HG03135 (cell line): ENCODE measurements at regions not wholly inside any gene's neighbourhood (a gene's known extent, or its start where the extent isn't known, plus 50 kb on each side); places are given as distances from the start of the nearest gene placed in this dataset.
A peak's percentile ranks its signal among the peaks of the same experiment; 100 is the strongest.
"Not testable (repeated sequence)": the region's sequence is repeated elsewhere in the genome, so short reads cannot be mapped to it uniquely, and the experiment has no call there.

Source experiments
- ATAC-seq: cut with Tn5 transposase; IDR thresholded peaks from one replicate; pipeline ENCODE4 v1.9.1; 2021; ENCODE audit warnings: mild to moderate bottlenecking, moderate library complexity; ENCODE audit not compliant: unreplicated experiment

- not testable (repeated sequence) for ATAC-seq
Measured at GRCh38 chr7:73176813-73177212, 91.0 kb upstream of the SPDYE9 start.

- not testable (repeated sequence) for ATAC-seq
Measured at GRCh38 chr7:73175322-73175721, 89.5 kb upstream of the SPDYE9 start.

- ATAC-seq, result not testable (repeated sequence)
Measured at GRCh38 chr7:73170902-73171301, 85.1 kb upstream of the SPDYE9 start.

- ATAC-seq, result not testable (repeated sequence)
Measured at GRCh38 chr7:73170415-73170814, 84.6 kb upstream of the SPDYE9 start.

DNA sequence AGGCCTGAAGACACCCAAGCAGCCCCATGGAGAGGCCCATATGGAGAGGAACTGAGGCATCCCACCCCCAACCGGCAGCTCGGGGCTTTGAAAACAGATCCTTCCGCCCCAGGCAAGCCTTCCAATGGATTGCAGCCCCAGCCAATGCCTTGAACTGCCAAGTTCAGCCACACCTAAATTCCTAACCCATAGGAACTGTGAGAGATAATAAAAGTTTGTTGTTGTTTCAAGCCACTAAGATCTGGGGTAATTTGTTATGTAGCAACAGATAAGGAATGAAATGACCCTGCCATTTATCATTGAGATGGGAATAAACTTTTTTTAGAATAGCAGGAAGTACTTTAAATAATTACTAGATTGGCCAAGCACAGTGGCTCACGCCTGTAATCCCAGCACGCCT is 80.3 kb upstream of the SPDYE9 start:
- not testable (repeated sequence) for ATAC-seq

GRCh38 chr7:73162680-73163079 is 76.8 kb upstream of the SPDYE9 start:
- ATAC-seq, result not testable (repeated sequence)

DNA sequence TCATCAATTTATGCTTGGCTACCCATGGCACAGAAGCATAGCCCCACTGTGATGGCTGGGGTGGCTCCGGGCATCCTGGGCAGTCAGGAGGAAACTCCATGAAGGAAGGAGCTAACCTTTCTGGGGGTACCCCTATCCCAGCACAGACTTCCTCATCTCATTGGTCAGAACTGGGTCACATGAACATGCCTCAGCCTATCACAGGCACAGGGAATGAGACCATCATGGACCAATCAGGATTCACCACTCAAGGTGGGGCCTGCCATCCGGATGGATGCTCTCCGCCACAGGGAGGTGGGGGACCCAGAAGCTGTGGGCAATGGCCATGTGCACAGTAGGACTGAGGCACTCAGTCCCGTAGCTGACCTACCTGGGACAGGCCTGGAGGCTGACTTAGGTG is 75.9 kb upstream of the SPDYE9 start:
- ATAC-seq, result not testable (repeated sequence)

GRCh38 chr7:73157169-73157661 is 71.4 kb upstream of the SPDYE9 start:
- ATAC-seq, result not testable (repeated sequence)

GRCh38 chr7:73156510-73157168 is 70.8 kb upstream of the SPDYE9 start:
- not testable (repeated sequence) for ATAC-seq

DNA sequence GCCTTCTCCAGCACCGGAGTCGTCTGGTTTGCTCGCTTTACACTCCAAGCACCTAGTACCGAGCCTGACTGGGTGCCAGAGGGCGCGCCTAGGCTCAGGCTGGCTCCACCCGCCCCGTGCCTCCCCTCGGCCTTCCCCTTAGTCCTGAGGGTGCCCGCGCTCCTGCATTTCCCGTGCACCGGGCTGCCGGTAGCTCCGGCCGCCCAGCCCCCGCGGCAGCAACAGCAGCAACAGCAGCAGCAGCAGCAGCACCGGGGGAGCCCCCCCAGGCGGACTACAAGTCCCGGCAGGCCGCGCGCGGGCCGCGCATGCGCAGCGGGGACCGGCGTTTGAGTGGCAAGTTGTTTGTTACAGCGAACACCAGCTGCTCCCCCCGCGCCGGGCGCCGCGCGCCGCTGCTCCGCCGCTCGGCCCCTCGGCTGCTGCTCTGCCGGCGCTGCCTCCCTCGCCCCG is 68.8 kb upstream of the SPDYE9 start:
- peak; percentile 81 for ATAC-seq

DNA sequence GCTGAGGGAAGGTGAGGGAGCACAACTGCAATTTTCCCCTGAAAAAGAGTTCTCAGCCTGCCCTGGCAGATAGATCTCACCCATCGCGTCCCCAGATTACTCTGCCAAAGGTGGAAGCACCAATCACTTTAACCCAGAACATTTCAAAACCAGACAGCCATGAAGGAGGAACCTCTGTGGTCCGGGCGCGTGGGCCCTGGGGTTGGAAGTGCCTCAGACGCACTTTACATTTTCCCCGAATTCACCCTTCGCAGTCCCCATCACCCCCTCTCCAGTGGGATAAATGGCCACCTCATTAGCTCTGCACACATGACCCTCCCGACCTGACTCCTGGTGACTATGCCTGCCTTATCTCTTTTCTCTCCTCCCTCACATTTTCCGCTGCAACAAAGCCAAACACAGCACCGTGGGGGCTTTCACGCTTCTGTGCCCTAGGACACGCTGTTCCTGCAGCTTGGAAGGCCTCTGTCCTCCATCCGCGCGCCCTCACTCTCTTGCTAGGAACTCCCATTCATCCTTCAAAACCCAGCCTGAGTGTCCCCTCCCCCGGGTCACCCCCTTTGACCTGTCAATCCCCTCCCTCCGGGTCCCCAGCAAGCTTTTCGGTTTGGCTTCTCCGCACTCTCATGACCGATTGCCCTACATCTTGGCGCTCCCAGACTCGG is 68.2 kb upstream of the SPDYE9 start:
- ATAC-seq, result not testable (repeated sequence)

DNA sequence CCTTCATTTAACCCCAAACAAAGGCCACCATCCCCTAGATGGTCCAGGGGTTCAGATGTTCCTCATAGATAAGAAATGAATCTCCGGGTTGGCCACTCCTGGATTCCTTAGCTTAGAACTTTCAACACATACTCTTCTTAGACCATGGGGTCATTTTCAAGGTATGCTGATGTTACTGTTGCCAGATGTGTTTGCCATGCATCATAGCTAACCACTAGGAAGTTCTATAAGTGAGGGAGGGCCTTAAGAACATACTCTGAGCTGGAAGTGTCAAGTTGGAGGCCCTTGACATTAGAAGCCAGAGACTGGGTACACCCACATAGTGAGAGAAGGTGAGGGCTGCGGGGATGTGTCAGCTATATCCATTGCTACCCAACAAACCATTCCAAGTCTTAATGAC is 62.7 kb upstream of the SPDYE9 start:
- not testable (repeated sequence) for ATAC-seq

- not testable (repeated sequence) for ATAC-seq
Measured at GRCh38 chr7:73147681-73148080, 61.8 kb upstream of the SPDYE9 start.

- ATAC-seq, result not testable (repeated sequence)
Measured at GRCh38 chr7:73143993-73144392, 58.2 kb upstream of the SPDYE9 start.

DNA sequence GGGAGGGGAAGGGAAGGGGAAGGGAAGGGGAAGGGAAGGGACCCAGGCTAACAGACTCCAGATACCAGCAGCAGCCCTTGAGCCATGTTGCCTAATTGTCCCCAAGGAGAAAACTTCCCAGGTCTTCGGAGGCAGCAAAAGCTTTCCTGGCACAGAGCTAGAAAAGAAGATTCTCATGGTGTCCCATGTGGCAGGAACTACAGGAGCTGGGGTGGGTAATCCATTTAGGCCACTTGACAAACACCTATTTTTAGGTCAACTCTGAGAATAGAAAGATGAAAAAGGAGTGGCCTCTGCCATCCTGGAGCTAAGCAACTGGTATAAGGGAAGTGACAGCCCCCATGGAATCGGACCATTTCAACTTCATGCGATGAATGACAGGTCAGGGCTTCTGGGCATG is 52.1 kb upstream of the SPDYE9 start:
- ATAC-seq, result not testable (repeated sequence)
